Gastrocnemius medialis (tissue), 4 donors: ENCODE measurements at regions not wholly inside any gene's neighbourhood (a gene's known extent, or its start where the extent isn't known, plus 50 kb on each side); places are given as distances from the start of the nearest gene placed in this dataset.

Experiments used
- POLR2A ChIP-seq, 2 donors: fragments of 450-650 bp; IDR thresholded peaks; one replicate each; pipeline ENCODE4 v1.6.1; 2017; ENCODE audit warnings: antibody characterized with exemption in 2 of 2, mild to moderate bottlenecking in 2 of 2, moderate library complexity in 2 of 2
- TF ChIP-seq, protein P1 (sequence below), 5 experiments: fragments of 450-650 bp in 3 of 5; fragments of 200-600 bp in 2 of 5; sonication (generic) in 2 of 5; IDR thresholded peaks in 4 of 5; conservative IDR thresholded peaks in 1 of 5; 1 replicate in 4 of 5; 2 replicates in 1 of 5; pipeline ENCODE4 v1.5.1; 2016 to 2019; ENCODE audit warnings: antibody characterized with exemption in 5 of 5, mild to moderate bottlenecking in 3 of 5, moderate library complexity in 3 of 5

DNA sequence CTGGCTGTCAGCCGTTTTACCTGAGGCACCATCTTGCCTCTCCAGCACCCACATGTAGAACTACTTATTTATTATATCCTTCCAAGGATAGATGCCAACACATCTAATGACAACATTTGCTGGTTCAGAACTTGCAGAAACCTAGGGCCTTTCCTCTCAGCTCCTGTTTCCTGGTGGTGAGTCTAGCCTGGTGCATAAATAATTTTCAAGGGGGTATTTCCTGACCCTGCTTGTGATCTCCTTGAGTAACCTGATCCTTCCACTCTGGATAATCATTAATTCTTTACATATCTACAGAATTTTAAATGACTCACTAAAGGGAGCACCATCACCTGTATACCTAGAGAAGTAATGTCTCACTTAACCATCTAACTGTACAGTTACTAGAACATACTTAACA lies 153.4 kb downstream of the PPARGC1A start:
- TF ChIP-seq, protein P1, sequence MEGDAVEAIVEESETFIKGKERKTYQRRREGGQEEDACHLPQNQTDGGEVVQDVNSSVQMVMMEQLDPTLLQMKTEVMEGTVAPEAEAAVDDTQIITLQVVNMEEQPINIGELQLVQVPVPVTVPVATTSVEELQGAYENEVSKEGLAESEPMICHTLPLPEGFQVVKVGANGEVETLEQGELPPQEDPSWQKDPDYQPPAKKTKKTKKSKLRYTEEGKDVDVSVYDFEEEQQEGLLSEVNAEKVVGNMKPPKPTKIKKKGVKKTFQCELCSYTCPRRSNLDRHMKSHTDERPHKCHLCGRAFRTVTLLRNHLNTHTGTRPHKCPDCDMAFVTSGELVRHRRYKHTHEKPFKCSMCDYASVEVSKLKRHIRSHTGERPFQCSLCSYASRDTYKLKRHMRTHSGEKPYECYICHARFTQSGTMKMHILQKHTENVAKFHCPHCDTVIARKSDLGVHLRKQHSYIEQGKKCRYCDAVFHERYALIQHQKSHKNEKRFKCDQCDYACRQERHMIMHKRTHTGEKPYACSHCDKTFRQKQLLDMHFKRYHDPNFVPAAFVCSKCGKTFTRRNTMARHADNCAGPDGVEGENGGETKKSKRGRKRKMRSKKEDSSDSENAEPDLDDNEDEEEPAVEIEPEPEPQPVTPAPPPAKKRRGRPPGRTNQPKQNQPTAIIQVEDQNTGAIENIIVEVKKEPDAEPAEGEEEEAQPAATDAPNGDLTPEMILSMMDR (IDR thresholded peaks at IDR 0.05 in 4 of 5, conservative IDR thresholded peaks at IDR 0.05 in 1 of 5), result no peak
- TF ChIP-seq POLR2A (IDR thresholded peaks at IDR 0.05), result no peak
